ENCODE measurements at regions not wholly inside any gene's neighbourhood (a gene's known extent, or its start where the extent isn't known, plus 50 kb on each side); places are given as distances from the start of the nearest gene placed in this dataset.

- Histone ChIP-seq H3K4me2 (ENCODE audit: insufficient read depth, low read length) (no peak overlapping the region), H3K27ac (ENCODE audit: low read depth, low read length) (no peak overlapping the region), H3K36me3 (ENCODE audit: insufficient read depth, low read length) (no peaks in the 10 kb centered on the region), H3K4me1 (ENCODE audit: insufficient read depth, low read length) (no peaks in the 10 kb centered on the region), H3K27me3 (ENCODE audit: insufficient read depth, low read length) (peaks cover 24% of the 10 kb centered on the region), H2AFZ (ENCODE audit: low read length) (no peak overlapping the region), H4K20me1 (ENCODE audit: insufficient read depth, low read length) (no peaks in the 10 kb centered on the region), H3K79me2 (ENCODE audit: insufficient read depth, low read length) (no peaks in the 10 kb centered on the region), H3K9me3 (ENCODE audit: low read depth, low read length) (no peaks in the 10 kb centered on the region), H3K4me3 (ENCODE audit: insufficient read depth, low read length) (no peak overlapping the region)
- no peak for DNase-seq (ENCODE audit: insufficient read length, low spot score, missing footprints)
- TF ChIP-seq, protein P1, sequence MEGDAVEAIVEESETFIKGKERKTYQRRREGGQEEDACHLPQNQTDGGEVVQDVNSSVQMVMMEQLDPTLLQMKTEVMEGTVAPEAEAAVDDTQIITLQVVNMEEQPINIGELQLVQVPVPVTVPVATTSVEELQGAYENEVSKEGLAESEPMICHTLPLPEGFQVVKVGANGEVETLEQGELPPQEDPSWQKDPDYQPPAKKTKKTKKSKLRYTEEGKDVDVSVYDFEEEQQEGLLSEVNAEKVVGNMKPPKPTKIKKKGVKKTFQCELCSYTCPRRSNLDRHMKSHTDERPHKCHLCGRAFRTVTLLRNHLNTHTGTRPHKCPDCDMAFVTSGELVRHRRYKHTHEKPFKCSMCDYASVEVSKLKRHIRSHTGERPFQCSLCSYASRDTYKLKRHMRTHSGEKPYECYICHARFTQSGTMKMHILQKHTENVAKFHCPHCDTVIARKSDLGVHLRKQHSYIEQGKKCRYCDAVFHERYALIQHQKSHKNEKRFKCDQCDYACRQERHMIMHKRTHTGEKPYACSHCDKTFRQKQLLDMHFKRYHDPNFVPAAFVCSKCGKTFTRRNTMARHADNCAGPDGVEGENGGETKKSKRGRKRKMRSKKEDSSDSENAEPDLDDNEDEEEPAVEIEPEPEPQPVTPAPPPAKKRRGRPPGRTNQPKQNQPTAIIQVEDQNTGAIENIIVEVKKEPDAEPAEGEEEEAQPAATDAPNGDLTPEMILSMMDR (IDR thresholded peaks at IDR 0.05; ENCODE audit: extremely low read depth, low read depth, low read length): no peak
Measured at GRCh38 chr15:98582900-98583554, 65.3 kb upstream of the IGF1R start.

- no peaks in the 10 kb centered on the region for H4K20me1 ChIP-seq (ENCODE audit: insufficient read depth, low read length)
- no peak for DNase-seq (ENCODE audit: insufficient read length, low spot score, missing footprints)
- no peaks in the 10 kb centered on the region for H3K9me3 ChIP-seq (ENCODE audit: low read depth, low read length)
- H3K36me3 ChIP-seq (ENCODE audit: insufficient read depth, low read length): no peaks in the 10 kb centered on the region
- H2AFZ ChIP-seq (ENCODE audit: low read length): no peak overlapping the region
- H3K4me1 ChIP-seq (ENCODE audit: insufficient read depth, low read length): no peaks in the 10 kb centered on the region
- H3K27ac ChIP-seq (ENCODE audit: low read depth, low read length): no peak overlapping the region
- H3K4me3 ChIP-seq (ENCODE audit: insufficient read depth, low read length): no peak overlapping the region
- H3K79me2 ChIP-seq (ENCODE audit: insufficient read depth, low read length): no peaks in the 10 kb centered on the region
- no peak overlapping the region for H3K4me2 ChIP-seq (ENCODE audit: insufficient read depth, low read length)
- peaks cover 24% of the 10 kb centered on the region for H3K27me3 ChIP-seq (ENCODE audit: insufficient read depth, low read length)
- TF ChIP-seq, protein P1 (IDR thresholded peaks at IDR 0.05; ENCODE audit: extremely low read depth, low read depth, low read length): no peak
Measured at GRCh38 chr15:98583771-98584430, 64.4 kb upstream of the IGF1R start.

- H3K27ac ChIP-seq (ENCODE audit: low read depth, low read length): no peak overlapping the region
- TF ChIP-seq, protein P1 (IDR thresholded peaks at IDR 0.05; ENCODE audit: extremely low read depth, low read depth, low read length): no peak
- H3K36me3 ChIP-seq (ENCODE audit: insufficient read depth, low read length): no peaks in the 10 kb centered on the region
- no peak for DNase-seq (ENCODE audit: insufficient read length, low spot score, missing footprints)
- no peaks in the 10 kb centered on the region for H3K4me1 ChIP-seq (ENCODE audit: insufficient read depth, low read length)
- H4K20me1 ChIP-seq (ENCODE audit: insufficient read depth, low read length): no peaks in the 10 kb centered on the region
- no peak overlapping the region for H3K4me3 ChIP-seq (ENCODE audit: insufficient read depth, low read length)
- no peak overlapping the region for H2AFZ ChIP-seq (ENCODE audit: low read length)
- no peak overlapping the region for H3K4me2 ChIP-seq (ENCODE audit: insufficient read depth, low read length)
- no peaks in the 10 kb centered on the region for H3K79me2 ChIP-seq (ENCODE audit: insufficient read depth, low read length)
- H3K9me3 ChIP-seq (ENCODE audit: low read depth, low read length): no peaks in the 10 kb centered on the region
- H3K27me3 ChIP-seq (ENCODE audit: insufficient read depth, low read length): peaks cover 24% of the 10 kb centered on the region
Measured at GRCh38 chr15:98586066-98586465, 62.3 kb upstream of the IGF1R start.

GRCh38 chr15:98592136-98592535 is 56.2 kb upstream of the IGF1R start:
- DNase-seq (ENCODE audit: insufficient read length, low spot score, missing footprints): peak; percentile 23
- H3K36me3 ChIP-seq (ENCODE audit: insufficient read depth, low read length): no peaks in the 10 kb centered on the region
- no peaks in the 10 kb centered on the region for H4K20me1 ChIP-seq (ENCODE audit: insufficient read depth, low read length)
- no peaks in the 10 kb centered on the region for H3K27me3 ChIP-seq (ENCODE audit: insufficient read depth, low read length)
- no peak overlapping the region for H3K4me2 ChIP-seq (ENCODE audit: insufficient read depth, low read length)
- no peaks in the 10 kb centered on the region for H3K9me3 ChIP-seq (ENCODE audit: low read depth, low read length)
- H3K4me1 ChIP-seq (ENCODE audit: insufficient read depth, low read length): no peaks in the 10 kb centered on the region
- TF ChIP-seq, protein P1 (IDR thresholded peaks at IDR 0.05; ENCODE audit: extremely low read depth, low read depth, low read length): no peak
- no peak overlapping the region for H3K27ac ChIP-seq (ENCODE audit: low read depth, low read length)
- no peak overlapping the region for H2AFZ ChIP-seq (ENCODE audit: low read length)
- no peaks in the 10 kb centered on the region for H3K79me2 ChIP-seq (ENCODE audit: insufficient read depth, low read length)
- H3K4me3 ChIP-seq (ENCODE audit: insufficient read depth, low read length): no peak overlapping the region

Data from osteoblast (primary cell).